Muscle layer of colon (tissue), 2 donors: ENCODE measurements at regions not wholly inside any gene's neighbourhood (a gene's known extent, or its start where the extent isn't known, plus 50 kb on each side); places are given as distances from the start of the nearest gene placed in this dataset.

ENCODE experiments used
- H3K27ac ChIP-seq: one replicate; pipeline ENCODE4 v1.7.0; 2013; ENCODE audit warnings: low read depth, mild to moderate bottlenecking, low read length, moderate library complexity
- H3K27me3 ChIP-seq, 2 donors: one replicate each; pipeline ENCODE4 v1.7.0; 2013; ENCODE audit warnings: low read length in 2 of 2, mild to moderate bottlenecking in 2 of 2; ENCODE audit not compliant: insufficient read depth in 2 of 2, control insufficient read depth in 1 of 2
- H3K36me3 ChIP-seq: one replicate; pipeline ENCODE4 v1.7.0; 2013; ENCODE audit warnings: mild to moderate bottlenecking, low read length; ENCODE audit not compliant: insufficient read depth
- H3K4me1 ChIP-seq: one replicate; pipeline ENCODE4 v1.7.0; 2013; ENCODE audit warnings: mild to moderate bottlenecking, low read length; ENCODE audit not compliant: insufficient read depth
- H3K4me3 ChIP-seq, 2 donors: one replicate each; pipeline ENCODE4 v1.7.0; 2013; ENCODE audit warnings: low read length in 2 of 2, low read depth in 1 of 2, mild to moderate bottlenecking in 1 of 2, moderate library complexity in 1 of 2
- H3K9ac ChIP-seq: one replicate; pipeline ENCODE4 v1.7.0; 2013; ENCODE audit warnings: low read length
- H3K9me3 ChIP-seq: one replicate; pipeline ENCODE4 v1.7.0; 2013; ENCODE audit warnings: mild to moderate bottlenecking, low read length
- donor health status: abdominal sarcoma.
- donor health status: Adenocarcinoma of cecum.

- H3K4me1 ChIP-seq, result no peaks in the 10 kb centered on the region
- H3K9ac ChIP-seq, result no peak overlapping the region
- H3K27me3 ChIP-seq, result peaks cover 8 to 31% of the 10 kb centered on the region in 2 donors
- H3K36me3 ChIP-seq, result no peaks in the 10 kb centered on the region
- no peaks in the 10 kb centered on the region for H3K9me3 ChIP-seq
- H3K4me3 ChIP-seq, result peak overlapping the region in 1 of 2 donors; percentile 68
- no peak overlapping the region for H3K27ac ChIP-seq
Observed at GRCh38 chr4:82043809-82044137, 330.0 kb downstream of the HNRNPD start.

GRCh38 chr4:82043081-82043808, 330.5 kb downstream of the HNRNPD start:
- H3K4me3 ChIP-seq, result peak overlapping the region in 1 of 2 donors; percentile 68
- no peaks in the 10 kb centered on the region for H3K36me3 ChIP-seq
- H3K27me3 ChIP-seq, result peaks cover 8 to 31% of the 10 kb centered on the region in 2 donors
- H3K9ac ChIP-seq, result no peak overlapping the region
- no peak overlapping the region for H3K27ac ChIP-seq
- no peaks in the 10 kb centered on the region for H3K9me3 ChIP-seq
- H3K4me1 ChIP-seq, result no peaks in the 10 kb centered on the region

DNA sequence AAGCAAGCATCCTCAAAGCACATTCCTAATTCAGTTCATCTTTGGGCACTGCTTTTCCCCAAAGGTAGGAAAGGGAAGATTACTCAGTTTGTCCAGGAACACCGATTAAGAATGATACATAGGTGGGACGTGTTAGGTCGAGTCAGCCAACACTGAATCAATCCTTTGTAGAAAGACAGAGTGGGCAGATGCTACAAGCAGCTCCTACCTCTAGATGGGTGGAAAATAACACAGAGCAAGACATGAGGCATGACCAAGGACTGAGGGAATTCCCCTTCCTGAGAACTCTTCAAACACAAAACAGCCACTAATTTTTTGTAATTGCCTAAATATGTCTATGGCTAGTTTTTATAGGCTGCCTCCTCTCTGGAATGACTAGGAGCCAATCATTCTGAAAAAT, 331.7 kb downstream of the HNRNPD start:
- no peaks in the 10 kb centered on the region for H3K9me3 ChIP-seq
- peaks cover 8 to 31% of the 10 kb centered on the region in 2 donors for H3K27me3 ChIP-seq
- H3K27ac ChIP-seq, result no peak overlapping the region
- no peak overlapping the region for H3K9ac ChIP-seq
- H3K4me3 ChIP-seq, result no peak overlapping the region
- H3K4me1 ChIP-seq, result no peaks in the 10 kb centered on the region
- H3K36me3 ChIP-seq, result no peaks in the 10 kb centered on the region

DNA sequence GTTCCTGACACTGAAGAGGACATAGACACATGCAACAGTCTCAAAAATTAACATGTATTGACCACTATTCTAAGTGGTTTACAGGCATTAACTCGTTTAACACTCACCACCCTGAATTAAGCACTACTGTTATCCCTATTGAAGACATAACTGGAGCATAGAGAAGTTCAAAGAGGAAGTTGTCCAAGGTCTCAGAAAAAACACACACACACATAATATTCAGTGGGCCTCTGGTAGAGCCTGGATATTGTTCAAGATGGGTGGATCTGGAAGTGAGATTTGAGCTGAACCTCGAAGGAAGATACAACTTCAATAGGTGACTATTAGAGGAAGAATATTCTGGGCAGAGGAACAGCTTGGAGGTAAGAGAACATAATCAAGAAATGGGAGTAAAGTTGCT, 334.9 kb downstream of the HNRNPD start:
- no peaks in the 10 kb centered on the region for H3K36me3 ChIP-seq
- H3K9me3 ChIP-seq, result no peaks in the 10 kb centered on the region
- no peak overlapping the region for H3K27ac ChIP-seq
- H3K4me3 ChIP-seq, result no peak overlapping the region
- peaks cover 0 to 8% of the 10 kb centered on the region in 2 donors for H3K27me3 ChIP-seq
- H3K9ac ChIP-seq, result no peak overlapping the region
- no peaks in the 10 kb centered on the region for H3K4me1 ChIP-seq

- H3K27me3 ChIP-seq, result no peaks in the 10 kb centered on the region
- no peak overlapping the region for H3K4me3 ChIP-seq
- H3K9ac ChIP-seq, result no peak overlapping the region
- H3K9me3 ChIP-seq, result no peaks in the 10 kb centered on the region
- H3K4me1 ChIP-seq, result no peaks in the 10 kb centered on the region
- no peak overlapping the region for H3K27ac ChIP-seq
- no peaks in the 10 kb centered on the region for H3K36me3 ChIP-seq
Observed at GRCh38 chr4:82036181-82036580, 337.6 kb downstream of the HNRNPD start.

DNA sequence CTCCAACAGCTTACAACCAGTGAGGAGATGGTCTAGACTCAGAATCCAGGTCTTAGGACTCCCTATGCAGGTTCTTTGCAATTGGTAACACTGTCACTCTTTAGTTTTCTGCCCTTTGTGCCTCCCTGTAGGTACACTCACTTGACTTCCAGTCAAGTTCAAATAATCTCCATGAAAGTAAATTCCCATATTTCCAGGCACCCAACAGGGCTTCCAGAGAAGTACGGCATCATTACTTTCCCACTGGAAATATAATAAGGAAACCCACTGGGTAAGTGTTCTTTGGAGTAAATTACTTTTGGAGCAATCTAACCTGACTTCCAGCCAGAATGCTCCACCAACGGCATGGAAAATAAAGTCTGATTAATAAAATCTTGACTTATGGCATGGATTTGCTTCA, 338.9 kb downstream of the HNRNPD start:
- Histone ChIP-seq H3K27me3 (no peaks in the 10 kb centered on the region), H3K27ac (no peak overlapping the region), H3K36me3 (no peaks in the 10 kb centered on the region), H3K4me1 (no peaks in the 10 kb centered on the region), H3K4me3 (no peak overlapping the region), H3K9me3 (no peaks in the 10 kb centered on the region), H3K9ac (no peak overlapping the region)

DNA sequence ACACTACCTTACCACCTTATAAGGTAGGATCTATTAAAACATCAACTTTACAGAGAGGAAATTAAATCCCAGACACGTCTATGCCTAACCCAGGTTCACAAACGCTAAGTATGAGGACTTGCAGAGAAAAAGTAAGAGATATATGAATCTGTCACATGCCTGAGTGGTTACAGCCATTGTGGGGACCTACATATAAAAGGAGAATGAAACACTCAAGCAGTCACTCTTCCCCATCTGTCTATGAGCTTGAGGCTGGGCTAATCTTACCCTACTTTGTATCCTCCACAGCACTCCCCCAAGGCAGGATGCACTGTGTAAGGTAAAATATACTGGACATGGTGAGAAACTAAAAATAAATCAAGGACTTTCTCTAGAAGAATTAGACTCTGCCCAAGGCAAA, 339.9 kb downstream of the HNRNPD start:
- H3K27ac ChIP-seq, result no peak overlapping the region
- H3K9me3 ChIP-seq, result no peaks in the 10 kb centered on the region
- H3K9ac ChIP-seq, result no peak overlapping the region
- H3K4me3 ChIP-seq, result no peak overlapping the region
- no peaks in the 10 kb centered on the region for H3K27me3 ChIP-seq
- H3K4me1 ChIP-seq, result no peaks in the 10 kb centered on the region
- H3K36me3 ChIP-seq, result no peaks in the 10 kb centered on the region

DNA sequence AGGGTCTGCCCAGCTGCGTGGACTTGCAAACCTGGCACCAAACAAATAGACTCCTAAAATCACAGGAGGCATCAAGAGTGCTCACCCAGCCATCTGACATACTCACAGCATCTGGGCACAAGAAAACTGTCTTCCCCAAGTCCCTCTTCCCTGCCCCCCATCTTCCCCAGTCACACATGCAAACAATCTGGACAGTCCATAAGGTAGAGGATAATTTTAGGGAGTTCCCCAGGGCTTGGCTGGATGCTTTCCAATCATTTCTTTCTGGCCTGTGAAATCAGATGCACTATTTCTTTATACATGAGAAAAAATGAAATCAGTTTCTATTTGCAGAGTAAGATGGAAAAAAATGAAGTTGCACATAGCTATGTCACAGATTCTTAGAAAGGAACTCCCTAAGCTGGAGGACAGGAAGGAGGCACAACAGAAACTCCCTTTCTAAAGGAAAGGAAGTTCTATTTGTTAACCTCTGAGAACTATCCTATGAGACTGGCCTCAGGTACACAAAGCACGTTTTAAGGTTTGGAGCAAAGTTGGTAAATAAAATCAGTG, 342.3 kb downstream of the HNRNPD start:
- Histone ChIP-seq H3K27ac (no peak overlapping the region), H3K9me3 (no peaks in the 10 kb centered on the region), H3K4me1 (no peaks in the 10 kb centered on the region), H3K4me3 (no peak overlapping the region), H3K27me3 (no peaks in the 10 kb centered on the region), H3K36me3 (no peaks in the 10 kb centered on the region), H3K9ac (no peak overlapping the region)

GRCh38 chr4:82017680-82018079, 356.1 kb downstream of the HNRNPD start:
- Histone ChIP-seq H3K4me3 (no peak overlapping the region), H3K9me3 (no peaks in the 10 kb centered on the region), H3K4me1 (no peaks in the 10 kb centered on the region), H3K36me3 (no peaks in the 10 kb centered on the region), H3K9ac (no peak overlapping the region), H3K27me3 (no peaks in the 10 kb centered on the region), H3K27ac (no peak overlapping the region)

- Histone ChIP-seq H3K27ac (no peak overlapping the region), H3K9me3 (no peaks in the 10 kb centered on the region), H3K36me3 (no peaks in the 10 kb centered on the region), H3K4me3 (no peak overlapping the region), H3K4me1 (no peaks in the 10 kb centered on the region), H3K27me3 (no peaks in the 10 kb centered on the region), H3K9ac (no peak overlapping the region)
Observed at GRCh38 chr4:82005158-82005557, 368.6 kb downstream of the HNRNPD start.

DNA sequence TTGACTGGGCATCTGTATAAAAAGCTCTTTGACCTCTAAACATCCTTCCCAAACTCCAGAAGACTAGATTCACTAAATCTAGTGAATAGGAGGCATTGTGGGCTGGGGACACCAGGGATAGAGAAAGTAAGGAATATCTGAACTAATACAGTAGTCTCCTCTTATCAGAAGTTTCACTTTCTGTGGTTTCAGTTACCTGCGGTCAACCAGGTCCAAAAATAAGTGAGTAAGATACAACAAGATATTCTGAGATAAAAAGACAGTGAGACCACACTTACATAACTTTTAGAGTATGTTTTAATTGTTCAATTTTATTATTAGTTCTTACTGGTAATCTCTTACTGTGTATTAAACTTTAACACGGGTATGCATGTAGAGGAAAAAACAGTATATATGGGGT, 376.5 kb downstream of the HNRNPD start:
- Histone ChIP-seq H3K36me3 (no peaks in the 10 kb centered on the region), H3K4me3 (no peak overlapping the region), H3K9me3 (no peaks in the 10 kb centered on the region), H3K27ac (no peak overlapping the region), H3K27me3 (no peaks in the 10 kb centered on the region), H3K4me1 (no peaks in the 10 kb centered on the region), H3K9ac (no peak overlapping the region)

GRCh38 chr4:81990898-81991297, 382.9 kb downstream of the HNRNPD start:
- Histone ChIP-seq H3K27ac (no peak overlapping the region), H3K4me1 (no peaks in the 10 kb centered on the region), H3K4me3 (no peak overlapping the region), H3K9me3 (no peaks in the 10 kb centered on the region), H3K9ac (no peak overlapping the region), H3K27me3 (no peaks in the 10 kb centered on the region), H3K36me3 (no peaks in the 10 kb centered on the region)
